Gastrocnemius medialis (tissue), 4 donors: ENCODE measurements at regions not wholly inside any gene's neighbourhood (a gene's known extent, or its start where the extent isn't known, plus 50 kb on each side); places are given as distances from the start of the nearest gene placed in this dataset.

Experiments
- CTCF ChIP-seq, 5 experiments: fragments of 450-650 bp in 3 of 5; fragments of 200-600 bp in 2 of 5; sonication (generic) in 2 of 5; IDR thresholded peaks in 4 of 5; conservative IDR thresholded peaks in 1 of 5; 1 replicate in 4 of 5; 2 replicates in 1 of 5; pipeline ENCODE4 v1.5.1; 2016 to 2019; ENCODE audit warnings: antibody characterized with exemption in 5 of 5, mild to moderate bottlenecking in 3 of 5, moderate library complexity in 3 of 5
- POLR2A ChIP-seq, 2 donors: fragments of 450-650 bp; IDR thresholded peaks; one replicate each; pipeline ENCODE4 v1.6.1; 2017; ENCODE audit warnings: antibody characterized with exemption in 2 of 2, mild to moderate bottlenecking in 2 of 2, moderate library complexity in 2 of 2

GRCh38 chr11:95466416-95466815 lies 235.4 kb upstream of the SESN3 start:
- TF ChIP-seq CTCF (IDR thresholded peaks at IDR 0.05 in 4 of 5, conservative IDR thresholded peaks at IDR 0.05 in 1 of 5) (no peak), POLR2A (IDR thresholded peaks at IDR 0.05) (no peak)
